DND-41 (cell line): ENCODE measurements at regions not wholly inside any gene's neighbourhood (a gene's known extent, or its start where the extent isn't known, plus 50 kb on each side); places are given as distances from the start of the nearest gene placed in this dataset.

Experiments
- ATAC-seq: fragments of 200-7000 bp; cut with Tn5 transposase; 3 replicates; pipeline ENCODE4 v1.9.1; 2021; ENCODE audit warnings: low read depth; ENCODE audit not compliant: insufficient read depth
- DNase-seq: peaks from one replicate; pipeline ENCODE4 v3.0.0-alpha.2; 2020
- H2AFZ ChIP-seq: 2 replicates; pipeline ENCODE4 v1.6.0; 2012; ENCODE audit warnings: low read depth, low read length
- H3K27ac ChIP-seq: 2 replicates; pipeline ENCODE4 v1.5.1; 2012; ENCODE audit warnings: low read length, inconsistent platforms
- H3K27me3 ChIP-seq: fragments of 200-600 bp; sonication (generic); 2 replicates; pipeline ENCODE4 v1.6.0; 2012; ENCODE audit warnings: low read length, mild to moderate bottlenecking, inconsistent platforms; ENCODE audit not compliant: insufficient read depth, poor library complexity
- H3K36me3 ChIP-seq: 2 replicates; pipeline ENCODE4 v1.5.1; 2012; ENCODE audit warnings: low read length, inconsistent platforms; ENCODE audit not compliant: insufficient read depth
- H3K4me1 ChIP-seq: 2 replicates; pipeline ENCODE4 v1.5.1; 2012; ENCODE audit warnings: mild to moderate bottlenecking, low read length; ENCODE audit not compliant: insufficient read depth
- H3K4me2 ChIP-seq: 2 replicates; pipeline ENCODE4 v1.6.0; 2012; ENCODE audit warnings: mild to moderate bottlenecking, moderate library complexity, low read length, inconsistent platforms; ENCODE audit not compliant: insufficient read depth
- H3K4me3 ChIP-seq, 2 experiments: fragments of 200-600 bp in 1 of 2; shearing (Covaris generic) in 1 of 2; 2 replicates each; pipeline ENCODE4 v1.5.1; 2012 to 2016; ENCODE audit warnings: inconsistent platforms in 2 of 2, low read length in 2 of 2, mild to moderate bottlenecking in 2 of 2, low read depth in 1 of 2, moderate library complexity in 1 of 2
- H3K79me2 ChIP-seq: 2 replicates; pipeline ENCODE4 v1.6.0; 2012; ENCODE audit warnings: low read length, inconsistent platforms; ENCODE audit not compliant: insufficient read depth
- H3K9ac ChIP-seq: 2 replicates; pipeline ENCODE4 v1.6.0; 2012; ENCODE audit warnings: low read depth, mild to moderate bottlenecking, inconsistent platforms, low read length, moderate library complexity
- H3K9me3 ChIP-seq: 2 replicates; pipeline ENCODE4 v1.5.1; 2012; ENCODE audit warnings: low read length, moderate library complexity, mild to moderate bottlenecking, inconsistent platforms; ENCODE audit not compliant: insufficient read depth, severe bottlenecking
- H4K20me1 ChIP-seq: 2 replicates; pipeline ENCODE4 v1.6.0; 2012; ENCODE audit warnings: low read length; ENCODE audit not compliant: insufficient read depth
- CTCF ChIP-seq: IDR thresholded peaks from 2 replicates; pipeline ENCODE4 v1.5.1; 2012; ENCODE audit warnings: borderline replicate concordance, low read length, moderate library complexity, mild to moderate bottlenecking; ENCODE audit not compliant: poor library complexity, severe bottlenecking; ENCODE audit errors: extremely low read depth
- EZH2 ChIP-seq: IDR thresholded peaks from 3 replicates; pipeline ENCODE4 v1.6.1; 2012; ENCODE audit warnings: borderline replicate concordance, low read depth, mild to moderate bottlenecking, moderate library complexity, low read length, inconsistent platforms; ENCODE audit not compliant: severe bottlenecking

GRCh38 chr2:230643576-230644291 is 68.9 kb upstream of the CAB39 start:
- Histone ChIP-seq H3K4me3 (no peak overlapping the region), H3K79me2 (no peaks in the 10 kb centered on the region), H3K9me3 (no peaks in the 10 kb centered on the region), H3K27ac (peak overlapping the region; percentile 53), H3K9ac (no peak overlapping the region), H3K4me2 (no peak overlapping the region), H3K4me1 (peaks cover 9% of the 10 kb centered on the region), H3K27me3 (no peaks in the 10 kb centered on the region), H4K20me1 (no peaks in the 10 kb centered on the region), H2AFZ (peak overlapping the region; percentile 12), H3K36me3 (no peaks in the 10 kb centered on the region)
- DNase-seq (no peak), ATAC-seq (peak; percentile 74)
- TF ChIP-seq CTCF (no peak), EZH2 (no peak)

GRCh38 chr2:230644356-230644935 is 68.2 kb upstream of the CAB39 start:
- TF ChIP-seq EZH2 (no peak), CTCF (no peak)
- Histone ChIP-seq H3K4me3 (no peak overlapping the region), H3K4me1 (peaks cover 9% of the 10 kb centered on the region), H2AFZ (no peak overlapping the region), H3K9ac (no peak overlapping the region), H3K9me3 (no peaks in the 10 kb centered on the region), H3K27me3 (no peaks in the 10 kb centered on the region), H4K20me1 (no peaks in the 10 kb centered on the region), H3K27ac (no peak overlapping the region), H3K4me2 (no peak overlapping the region), H3K79me2 (no peaks in the 10 kb centered on the region), H3K36me3 (no peaks in the 10 kb centered on the region)
- DNase-seq: no peak
- ATAC-seq: no peak

GRCh38 chr2:230648356-230648755 is 64.3 kb upstream of the CAB39 start:
- Histone ChIP-seq H3K9ac (no peak overlapping the region), H4K20me1 (no peaks in the 10 kb centered on the region), H2AFZ (no peak overlapping the region), H3K4me1 (peaks cover 8% of the 10 kb centered on the region), H3K79me2 (no peaks in the 10 kb centered on the region), H3K4me3 (no peak overlapping the region), H3K36me3 (no peaks in the 10 kb centered on the region), H3K27me3 (no peaks in the 10 kb centered on the region), H3K9me3 (no peaks in the 10 kb centered on the region), H3K27ac (no peak overlapping the region), H3K4me2 (no peak overlapping the region)
- ATAC-seq: no peak
- TF ChIP-seq CTCF: no peak
- no peak for TF ChIP-seq EZH2
- no peak for DNase-seq
